HG02870 (cell line): ENCODE measurements at regions not wholly inside any gene's neighbourhood (a gene's known extent, or its start where the extent isn't known, plus 50 kb on each side); places are given as distances from the start of the nearest gene placed in this dataset.
"Not testable (repeated sequence)": the region's sequence is repeated elsewhere in the genome, so short reads cannot be mapped to it uniquely, and the experiment has no call there.

Source experiments
- ATAC-seq: cut with Tn5 transposase; IDR thresholded peaks from one replicate; pipeline ENCODE4 v1.9.1; 2021; ENCODE audit warnings: mild to moderate bottlenecking, moderate library complexity; ENCODE audit not compliant: unreplicated experiment

DNA sequence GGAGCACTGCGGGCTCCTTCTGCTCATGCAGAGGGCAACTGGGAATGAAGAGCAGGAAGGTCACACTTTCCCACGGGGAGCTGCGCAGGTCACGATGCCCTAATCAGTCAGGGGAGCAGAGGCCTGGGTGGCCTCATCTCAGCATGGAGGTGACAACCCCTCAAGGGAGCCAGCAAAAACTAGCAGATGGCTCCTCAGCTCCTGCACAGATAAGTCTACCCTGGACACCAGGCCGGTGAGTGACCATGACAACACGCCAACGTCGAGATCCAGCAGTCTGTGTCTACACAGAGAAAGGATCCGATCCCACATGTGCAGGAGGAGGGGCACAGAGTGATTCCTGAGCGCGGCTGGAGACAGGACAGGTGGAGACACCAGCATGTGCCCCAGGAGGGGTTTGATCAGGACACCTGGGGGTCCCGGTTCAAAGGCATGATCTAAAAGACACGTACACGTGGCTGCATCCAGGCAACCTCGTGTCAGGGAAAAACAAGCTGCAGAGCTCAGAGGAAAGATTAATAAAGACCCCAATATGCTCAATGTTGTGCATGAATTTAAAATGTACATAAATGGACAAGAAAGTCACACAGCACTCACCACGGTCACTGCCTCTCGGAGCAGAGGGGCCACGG, 153.7 kb upstream of the SFSWAP start:
- ATAC-seq = no peak

DNA sequence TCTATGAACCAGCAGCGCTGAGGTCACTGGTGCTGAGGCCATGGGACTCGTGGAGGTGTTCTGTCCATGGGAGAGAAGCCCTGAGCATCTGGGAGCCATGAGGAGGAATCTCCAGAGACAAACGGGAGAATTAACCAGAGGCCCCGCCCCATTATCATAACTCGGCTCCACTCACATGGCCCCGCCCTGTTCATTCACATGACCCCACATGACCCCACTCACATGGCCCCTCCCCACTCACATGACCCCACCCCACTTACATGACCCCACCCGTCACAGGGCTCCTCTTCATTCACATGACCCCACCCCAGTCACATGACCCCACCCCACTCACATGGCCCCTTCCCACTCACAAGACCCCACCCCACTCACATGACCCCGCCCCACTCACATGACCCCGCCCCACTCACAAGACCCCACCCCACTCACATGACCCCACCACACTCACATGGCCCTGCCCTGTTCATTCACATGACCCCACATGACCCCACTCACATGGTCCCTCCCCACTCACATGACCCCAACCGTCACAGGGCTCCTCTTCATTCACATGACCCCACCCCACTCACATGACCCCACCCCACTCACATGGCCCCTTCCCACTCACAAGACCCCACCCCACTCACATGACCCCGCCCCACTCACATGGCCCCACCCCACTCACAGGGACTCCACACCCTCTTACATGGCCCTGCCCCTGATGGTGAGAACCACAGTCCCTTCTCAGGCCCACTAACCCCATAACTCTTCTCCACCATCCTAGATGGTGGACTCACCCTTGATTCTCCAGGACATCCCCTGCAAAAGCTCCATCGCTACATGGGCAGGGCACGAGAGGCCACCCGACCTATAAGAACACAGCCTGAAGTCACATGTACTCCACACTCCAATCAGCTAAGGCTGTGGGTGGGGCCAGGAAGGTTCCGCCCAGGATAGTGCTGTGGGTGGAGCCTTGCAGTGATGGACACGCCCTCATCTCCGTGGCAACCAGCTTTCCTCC, 151.1 kb upstream of the SFSWAP start:
- ATAC-seq = no peak

DNA sequence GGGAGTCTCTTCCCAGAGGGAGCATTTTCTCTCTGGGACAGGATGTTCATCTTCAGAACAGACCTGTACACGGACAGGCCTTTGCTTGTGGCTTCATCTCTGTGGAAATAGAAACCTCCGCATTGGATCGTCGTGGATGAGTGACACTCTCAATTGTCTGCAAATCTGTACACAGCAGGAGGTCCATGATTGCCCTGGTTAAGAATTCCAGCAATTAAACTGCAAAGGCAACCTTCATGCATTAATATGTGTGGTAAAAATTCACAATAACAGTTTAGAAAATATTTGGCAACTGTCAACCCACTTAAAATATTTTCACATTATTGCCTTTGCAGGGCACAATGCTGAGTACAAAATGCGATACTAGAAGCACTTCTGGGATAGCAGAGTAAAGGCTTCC, 149.8 kb upstream of the SFSWAP start:
- ATAC-seq = no peak

- no peak for ATAC-seq
Measured at GRCh38 chr12:131561891-131562684, 148.8 kb upstream of the SFSWAP start.

- not testable (repeated sequence) for ATAC-seq
Measured at GRCh38 chr12:131564138-131564727, 146.7 kb upstream of the SFSWAP start.

DNA sequence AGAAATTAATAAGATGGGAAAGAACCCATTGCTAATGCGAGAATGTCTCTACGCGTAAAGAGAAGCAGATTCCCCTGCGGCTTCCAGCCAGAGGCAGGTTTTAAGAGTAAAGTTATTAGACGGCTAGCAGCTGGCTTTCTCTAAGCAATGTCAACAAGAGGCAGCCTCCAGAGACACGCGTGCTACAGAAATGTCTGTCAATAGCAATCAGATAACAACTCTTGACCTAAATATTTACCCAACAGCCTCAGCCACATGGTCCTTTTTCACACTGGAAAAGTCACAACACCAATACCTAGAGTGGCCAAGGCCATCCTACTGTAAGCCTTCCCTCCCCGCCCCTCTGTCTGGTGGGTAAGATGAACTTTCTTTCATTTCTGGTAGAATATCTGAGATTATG, 146.0 kb upstream of the SFSWAP start:
- no peak for ATAC-seq

DNA sequence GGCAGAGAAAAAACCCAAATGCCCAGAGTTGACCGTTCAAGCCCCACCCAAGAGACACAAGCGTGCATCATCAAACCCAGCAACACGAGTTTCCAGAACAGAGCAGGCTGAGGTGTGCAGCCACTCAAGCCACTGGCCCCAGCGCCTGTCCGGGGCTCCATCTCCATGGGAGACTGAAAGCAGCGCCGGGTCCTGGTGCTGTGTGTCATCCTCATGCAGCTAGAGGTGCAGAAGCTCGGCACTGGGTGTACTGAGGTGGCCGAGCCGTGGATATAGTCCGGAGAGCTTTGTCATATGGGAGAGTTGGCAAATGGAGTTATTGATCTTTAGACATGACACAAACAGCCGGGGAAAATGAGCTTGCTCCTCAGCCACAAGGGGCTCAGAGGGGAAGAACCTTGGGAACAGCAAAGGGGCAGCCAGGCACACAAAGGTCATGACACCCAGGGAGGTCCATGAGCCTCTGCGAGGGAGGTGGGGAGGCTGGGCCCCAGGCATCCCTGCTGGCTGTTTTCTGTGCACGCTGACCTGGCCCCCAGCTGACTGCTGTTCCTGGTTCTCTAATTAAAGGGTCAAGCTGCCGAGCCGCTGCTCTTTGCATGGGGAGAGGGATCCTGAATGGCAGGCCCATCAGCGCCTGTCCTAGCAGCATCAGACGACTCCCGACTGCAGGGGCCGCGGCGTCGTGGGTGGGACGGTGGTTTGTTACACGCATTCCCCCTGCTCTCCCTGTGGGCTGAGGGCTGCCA, 145.4 kb upstream of the SFSWAP start:
- no peak for ATAC-seq

DNA sequence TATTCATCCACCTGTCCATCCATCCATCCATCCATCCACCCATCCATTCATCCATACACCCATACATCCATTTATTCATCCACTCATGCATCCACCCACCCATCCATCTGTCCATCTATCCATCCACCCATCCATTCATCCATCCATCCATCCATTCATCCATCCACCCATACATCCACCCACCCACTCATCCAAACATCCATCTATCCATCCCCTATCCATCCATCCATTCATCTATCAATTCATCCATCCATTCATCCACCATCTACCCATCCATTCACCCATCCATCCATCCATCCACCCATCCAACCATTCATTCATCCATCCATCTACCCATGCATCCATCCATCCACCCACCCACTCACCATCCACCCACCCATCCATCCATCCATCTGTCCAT, 142.6 kb upstream of the SFSWAP start:
- no peak for ATAC-seq

DNA sequence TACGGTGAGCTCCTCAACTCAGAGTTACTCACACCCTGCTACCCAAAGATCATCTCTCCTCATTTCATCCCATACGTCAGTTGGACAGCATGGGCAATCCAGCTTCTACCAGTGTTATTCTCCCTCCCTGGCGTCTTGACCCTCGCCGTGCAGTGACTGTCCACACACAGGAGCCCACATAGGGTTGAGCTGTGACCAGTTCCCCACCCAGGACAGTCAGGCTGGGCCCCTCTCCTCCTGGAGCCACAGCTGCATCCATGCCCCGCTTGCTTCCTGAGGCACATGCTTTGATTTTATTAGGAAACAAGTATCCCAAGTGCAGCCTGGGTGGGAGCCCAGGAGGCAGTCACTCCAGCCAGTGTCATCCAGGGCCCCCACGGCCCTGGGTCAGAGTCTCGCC, 140.3 kb upstream of the SFSWAP start:
- ATAC-seq = no peak

- ATAC-seq = no peak
Measured at GRCh38 chr12:131571827-131572226, 139.1 kb upstream of the SFSWAP start.

- ATAC-seq = no peak
Measured at GRCh38 chr12:131572626-131573025, 138.3 kb upstream of the SFSWAP start.

DNA sequence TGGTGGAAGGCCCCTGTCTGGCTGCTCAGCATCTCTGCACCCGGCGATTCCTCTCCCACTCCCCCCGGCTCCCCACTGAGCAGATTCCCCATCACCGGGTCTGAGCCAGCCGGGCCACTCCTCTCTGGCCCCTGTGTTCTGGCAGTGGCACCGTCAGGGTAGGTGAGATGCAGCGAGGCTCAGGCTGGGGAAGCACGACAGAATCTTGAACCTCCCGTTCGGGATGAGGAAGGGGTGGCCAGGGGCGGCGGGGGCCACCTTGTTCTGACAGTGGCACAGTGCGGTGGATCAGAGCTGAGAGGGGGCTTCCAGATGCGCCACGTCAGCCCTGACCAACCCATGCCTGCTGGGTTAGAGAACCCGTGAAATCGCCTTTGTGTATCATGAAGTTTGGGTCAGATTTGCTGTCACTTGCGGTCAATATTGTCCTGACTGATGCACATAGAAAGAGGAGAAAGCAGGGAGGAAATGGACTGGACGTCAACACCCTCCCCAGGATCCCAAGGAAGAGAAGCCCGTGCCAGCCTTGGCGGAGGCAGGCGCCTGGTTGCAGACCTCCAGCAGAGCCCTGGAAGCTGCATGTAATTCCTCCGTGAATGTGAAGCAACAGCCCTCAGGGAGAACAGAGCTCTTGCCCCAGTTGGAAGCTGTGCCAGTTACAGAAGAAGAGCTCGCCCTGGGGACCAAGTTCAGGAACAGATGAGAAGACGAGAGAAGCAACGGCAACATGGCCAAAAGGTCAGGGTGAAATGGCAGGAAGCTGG, 137.1 kb upstream of the SFSWAP start:
- ATAC-seq = no peak

DNA sequence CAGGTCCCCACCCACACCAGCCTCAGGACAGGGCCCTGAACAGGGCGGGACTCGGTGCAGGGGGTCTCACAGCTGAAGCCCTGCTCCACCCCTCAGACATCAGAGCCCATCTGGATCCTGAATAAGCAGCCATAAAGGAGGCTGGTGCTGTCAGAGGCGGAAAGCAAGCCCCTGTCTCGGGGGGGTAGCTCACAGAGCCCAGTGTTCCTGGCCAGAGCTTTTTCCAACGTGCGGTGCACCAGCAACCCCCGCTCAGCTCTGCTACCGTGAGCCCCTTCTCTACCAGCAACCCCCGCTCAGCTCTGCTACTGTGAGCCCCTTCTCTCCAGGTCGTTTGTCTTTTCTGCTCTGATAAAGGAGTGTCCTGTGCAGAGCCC, 136.5 kb upstream of the SFSWAP start:
- no peak for ATAC-seq

DNA sequence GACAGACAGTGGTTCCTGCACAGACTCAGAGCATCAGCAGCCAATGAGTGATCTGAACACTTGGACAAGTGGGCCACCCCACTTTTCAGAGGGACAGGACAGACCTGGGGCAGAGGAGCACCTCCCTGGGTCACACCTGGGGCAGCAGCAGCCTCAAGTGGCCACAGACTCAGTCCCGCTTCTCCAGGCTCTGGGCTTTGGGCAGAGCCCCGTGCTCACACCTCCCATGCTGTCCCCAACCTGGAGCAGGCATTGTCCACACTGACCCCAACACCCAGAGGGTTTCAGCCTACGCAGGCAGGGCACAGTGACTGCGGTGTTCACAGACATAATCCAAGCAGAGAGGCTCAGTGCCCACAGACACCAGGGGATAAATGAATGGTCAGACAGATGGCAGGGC, 135.5 kb upstream of the SFSWAP start:
- ATAC-seq = no peak

GRCh38 chr12:131576734-131577133, 134.2 kb upstream of the SFSWAP start:
- ATAC-seq = not testable (repeated sequence)

DNA sequence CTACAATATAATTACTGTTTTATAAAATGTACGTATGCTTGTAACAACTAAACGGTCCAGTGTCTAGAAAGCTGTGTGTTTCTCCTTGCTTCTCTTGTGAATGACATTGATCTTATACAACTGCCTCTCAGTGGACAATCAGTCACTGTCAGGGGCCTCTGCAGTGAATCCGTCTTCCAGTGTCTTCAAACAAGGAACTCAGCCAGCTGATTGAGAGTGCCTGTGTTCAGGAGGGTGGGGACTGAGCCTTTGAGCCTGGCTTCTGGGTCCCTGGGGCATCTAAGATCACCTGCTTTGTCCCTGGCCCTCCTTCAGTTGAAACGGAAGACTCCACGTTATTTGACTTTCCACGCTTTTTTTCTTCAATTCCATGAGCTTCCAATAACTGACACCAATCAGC, 133.1 kb upstream of the SFSWAP start:
- no peak for ATAC-seq

DNA sequence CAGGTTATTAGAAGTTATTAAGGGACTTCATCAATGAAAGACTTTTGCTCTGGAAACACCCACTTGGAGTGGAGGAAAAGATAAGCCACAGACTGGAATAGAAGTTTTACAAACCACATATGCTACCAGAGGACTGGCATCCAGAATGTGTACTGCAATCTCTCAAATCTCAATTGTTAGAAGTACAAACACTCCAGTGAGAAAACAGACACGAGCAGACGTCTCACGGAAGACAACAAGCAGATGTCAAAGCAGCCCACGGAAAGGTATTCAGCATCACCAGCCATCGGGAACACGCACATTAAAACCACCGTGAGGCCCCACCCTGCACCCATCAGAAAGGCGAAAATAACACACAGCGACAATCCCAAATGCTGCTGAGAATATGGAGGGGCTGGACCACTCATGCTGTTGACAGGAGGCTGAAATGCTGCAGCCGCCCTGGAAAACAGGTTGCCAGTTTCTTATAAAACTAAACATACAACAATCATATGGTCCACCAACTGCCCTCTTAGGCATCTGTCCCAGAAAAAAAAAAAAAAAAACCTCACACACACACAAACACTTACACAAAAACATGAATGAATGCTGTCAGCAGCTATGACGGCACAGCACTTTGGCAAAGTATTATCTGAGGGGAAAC, 131.9 kb upstream of the SFSWAP start:
- ATAC-seq = no peak

GRCh38 chr12:131583090-131583712, 127.7 kb upstream of the SFSWAP start:
- ATAC-seq = no peak

- ATAC-seq = no peak
Measured at GRCh38 chr12:131586269-131586668, 124.6 kb upstream of the SFSWAP start.
